ENCODE measurements at regions not wholly inside any gene's neighbourhood (a gene's known extent, or its start where the extent isn't known, plus 50 kb on each side); places are given as distances from the start of the nearest gene placed in this dataset.

DNA sequence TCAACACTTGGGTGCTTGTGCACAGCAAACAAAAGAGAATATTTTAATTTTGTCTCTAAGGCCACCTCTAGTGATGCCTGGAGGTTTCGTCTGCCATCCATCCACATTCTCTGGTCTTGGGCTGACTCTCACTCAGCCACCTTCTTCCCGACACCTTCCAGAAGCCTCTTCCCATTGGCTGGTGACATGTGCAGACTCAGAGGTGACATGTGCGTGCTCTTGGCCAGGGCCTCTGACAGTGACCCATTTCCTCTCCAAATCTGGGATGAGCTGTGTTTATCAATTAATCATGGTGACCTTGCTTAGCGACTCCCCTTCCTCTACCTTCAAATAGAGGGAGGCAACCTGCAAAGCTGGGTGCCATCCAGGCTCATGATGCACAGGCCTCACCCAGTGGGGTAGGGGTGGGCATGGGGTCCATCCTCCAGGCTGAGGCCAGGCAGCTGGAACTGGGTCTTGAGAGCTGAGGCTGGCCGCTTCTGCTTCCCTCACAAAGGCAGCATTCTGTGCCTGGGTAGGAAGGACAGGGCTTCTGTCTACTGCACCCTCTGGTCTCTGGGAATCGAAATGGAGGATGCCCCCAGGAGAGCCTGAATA lies 91.8 kb downstream of the DHCR7 start:
- DNase-seq, result no peak

DNA sequence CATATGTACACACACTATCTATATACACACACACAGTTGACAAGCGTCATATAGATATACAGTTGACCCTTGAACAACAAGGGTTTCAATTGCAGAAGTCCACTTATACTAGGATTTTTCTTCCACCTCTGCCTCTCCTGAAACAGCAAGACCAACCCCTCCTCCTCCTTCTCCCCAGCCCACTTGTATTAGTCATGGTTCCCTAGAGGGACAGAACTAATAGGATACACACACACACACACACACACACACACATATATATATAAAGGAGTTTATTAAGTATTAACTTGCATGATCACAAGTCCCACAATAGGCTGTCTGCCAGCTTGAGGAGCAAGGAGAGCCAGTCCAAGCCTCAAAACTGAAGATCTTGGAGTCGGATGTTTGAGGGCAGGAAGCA lies 92.9 kb downstream of the DHCR7 start:
- no peak for DNase-seq

- DNase-seq, result no peak
Measured at GRCh38 chr11:71354394-71355105, 93.6 kb downstream of the DHCR7 start.

GRCh38 chr11:71352748-71353147 lies 95.4 kb downstream of the DHCR7 start:
- no peak for DNase-seq

GRCh38 chr11:71352226-71352625 lies 96.0 kb downstream of the DHCR7 start:
- DNase-seq, result no peak

DNA sequence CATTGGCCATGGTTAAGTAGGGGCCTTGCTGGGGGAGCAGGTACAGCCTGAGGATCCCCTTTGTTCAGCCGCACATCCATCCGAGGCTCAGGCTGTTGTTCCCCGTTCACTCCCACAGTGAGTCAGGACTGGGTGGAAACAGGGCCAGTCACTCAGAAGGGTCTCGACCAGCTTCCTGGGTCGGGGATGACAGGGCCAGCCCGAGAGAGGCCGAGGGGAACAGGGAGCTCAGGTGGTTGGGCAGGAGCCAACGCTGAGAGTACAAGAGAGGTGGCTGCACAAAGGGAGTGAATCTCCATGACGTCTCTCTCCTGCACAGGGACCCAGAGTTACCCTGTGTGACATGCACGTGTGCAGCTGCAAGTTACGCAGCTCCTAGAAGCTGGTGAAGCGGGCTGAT lies 97.2 kb upstream of the SHANK2 start:
- DNase-seq, result no peak

GRCh38 chr11:71343828-71344400 lies 91.5 kb upstream of the SHANK2 start:
- DNase-seq, result no peak

- peak; percentile 61 for DNase-seq
Measured at GRCh38 chr11:71342951-71343827, 90.8 kb upstream of the SHANK2 start.

DNA sequence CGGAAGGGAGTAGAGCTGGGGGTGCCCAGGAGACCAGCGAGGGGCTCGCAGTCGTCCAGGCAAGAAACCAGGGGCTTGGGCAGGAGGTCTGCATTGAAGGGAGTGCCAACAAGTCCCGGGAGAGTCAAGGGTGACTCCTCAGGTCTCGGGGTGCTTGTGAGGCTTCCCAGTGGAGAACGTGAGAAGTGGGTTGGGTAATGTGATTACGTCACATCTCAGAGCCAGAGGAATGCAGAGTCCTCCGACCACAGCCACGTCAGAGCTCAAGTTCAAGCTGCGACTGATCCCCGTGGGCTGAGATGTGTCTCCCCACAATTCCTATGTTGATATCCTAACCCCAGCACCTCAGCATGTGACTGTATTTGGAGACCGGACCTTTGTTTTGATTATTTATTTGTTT lies 89.7 kb upstream of the SHANK2 start:
- no peak for DNase-seq

GRCh38 chr11:71341596-71341995 lies 89.2 kb upstream of the SHANK2 start:
- no peak for DNase-seq

DNA sequence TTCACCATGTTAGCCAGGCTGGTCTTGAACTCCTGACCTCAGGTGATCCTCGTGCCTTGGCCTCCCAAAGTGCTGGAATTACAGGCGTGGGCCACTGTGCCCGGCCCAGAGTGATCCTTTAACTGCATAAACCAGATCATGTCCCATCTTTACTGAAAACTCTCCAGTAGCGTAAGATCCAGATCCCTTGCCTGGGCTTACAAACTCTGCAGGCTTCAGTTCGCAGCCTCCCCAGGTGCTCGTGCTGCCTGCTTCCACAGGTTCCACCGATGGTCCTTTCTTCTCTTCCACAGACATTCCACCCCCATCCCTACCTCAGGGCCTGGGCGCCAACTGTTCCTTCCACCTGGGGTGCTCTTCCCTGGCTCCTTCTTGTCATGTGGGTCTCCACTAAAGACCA lies 88.8 kb upstream of the SHANK2 start:
- no peak for DNase-seq

DNA sequence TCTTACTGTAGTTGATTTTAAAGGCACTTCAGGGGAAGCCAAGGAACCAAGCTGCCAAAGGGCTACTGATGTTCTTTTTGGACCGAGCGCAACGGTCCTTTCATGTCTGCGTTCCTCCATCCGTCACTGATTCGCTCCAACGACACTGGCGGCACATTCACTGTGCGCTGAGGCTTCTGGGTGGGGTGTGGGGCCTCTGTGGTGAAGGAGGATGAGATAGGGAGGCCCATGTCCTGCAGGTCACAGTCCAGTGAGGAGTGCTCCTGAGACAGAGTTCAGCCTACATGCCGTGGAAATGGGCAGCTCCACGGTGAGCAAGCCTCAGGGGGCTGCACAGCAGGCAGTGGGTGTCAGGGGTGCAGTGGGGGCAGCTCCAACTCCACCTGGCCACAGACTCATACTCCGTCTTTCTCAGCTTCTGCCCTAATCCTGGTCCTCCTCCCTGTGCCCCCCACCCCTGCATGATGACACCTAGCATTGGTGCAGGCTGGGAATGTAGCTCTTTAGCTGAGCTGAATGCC lies 87.8 kb upstream of the SHANK2 start:
- DNase-seq, result no peak

- DNase-seq, result no peak
Measured at GRCh38 chr11:71339396-71339881, 87.1 kb upstream of the SHANK2 start.

- no peak for DNase-seq
Measured at GRCh38 chr11:71338801-71339395, 86.5 kb upstream of the SHANK2 start.

- DNase-seq, result no peak
Measured at GRCh38 chr11:71336996-71337754, 84.8 kb upstream of the SHANK2 start.

DNA sequence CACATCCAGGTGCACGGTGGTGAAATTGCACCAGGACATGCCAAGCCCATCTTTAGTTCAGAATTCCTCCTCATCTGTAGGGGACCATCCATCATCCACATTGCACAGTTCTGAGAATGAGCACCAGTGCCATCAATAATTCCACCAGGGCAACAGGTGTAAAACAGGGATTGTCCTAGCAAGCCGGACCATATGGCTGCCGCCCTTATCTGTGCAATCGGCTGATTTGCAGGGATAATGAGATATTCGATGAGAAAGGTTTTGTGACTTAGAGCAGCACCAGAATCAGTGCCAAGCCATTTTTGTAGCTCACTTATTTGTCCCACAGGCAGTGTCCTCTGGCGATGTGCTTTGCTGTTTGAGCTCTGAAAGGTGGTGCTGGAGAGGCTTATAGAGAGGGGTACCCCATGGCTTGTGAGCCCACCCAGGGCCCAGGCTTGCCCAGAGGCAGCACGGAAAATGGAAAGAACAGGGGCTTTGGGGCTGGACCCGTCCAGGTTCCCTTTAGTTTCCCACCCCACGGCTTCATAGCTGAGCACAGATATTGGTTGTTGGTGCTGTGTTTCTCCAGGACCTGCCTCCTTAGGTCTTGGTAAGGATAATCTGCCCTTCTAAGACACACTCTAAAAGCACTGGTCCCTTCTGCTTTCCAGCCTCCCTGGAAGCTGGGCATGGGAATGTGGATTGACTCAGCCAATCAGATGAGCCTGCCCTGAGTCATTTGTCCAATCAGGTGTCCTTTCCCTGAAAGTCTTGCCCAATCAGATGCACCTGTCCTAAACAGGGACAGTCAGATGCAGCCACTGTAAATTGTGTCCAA lies 84.0 kb upstream of the SHANK2 start:
- DNase-seq, result no peak

DNA sequence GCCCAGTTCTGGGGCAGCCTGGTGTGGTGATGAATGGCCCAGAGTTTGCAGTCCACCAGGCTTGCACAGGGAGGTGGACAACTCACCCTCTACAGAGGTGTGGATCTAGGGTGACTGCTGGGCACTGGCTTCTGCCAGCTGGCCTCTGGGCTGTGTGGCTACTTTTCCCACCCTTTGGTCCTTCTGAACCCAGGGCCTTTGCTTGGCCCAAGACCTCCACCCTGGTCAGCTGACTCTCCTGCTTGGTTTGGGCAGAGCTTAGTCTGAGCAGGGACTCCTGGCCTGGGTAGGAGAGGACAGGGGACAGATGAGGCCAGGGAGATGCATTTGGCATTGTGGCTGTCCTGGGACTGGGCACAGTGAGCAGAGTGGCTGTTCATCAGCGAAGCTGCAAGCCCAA lies 83.0 kb upstream of the SHANK2 start:
- no peak for DNase-seq

- no peak for DNase-seq
Measured at GRCh38 chr11:71334191-71334590, 81.8 kb upstream of the SHANK2 start.

DNA sequence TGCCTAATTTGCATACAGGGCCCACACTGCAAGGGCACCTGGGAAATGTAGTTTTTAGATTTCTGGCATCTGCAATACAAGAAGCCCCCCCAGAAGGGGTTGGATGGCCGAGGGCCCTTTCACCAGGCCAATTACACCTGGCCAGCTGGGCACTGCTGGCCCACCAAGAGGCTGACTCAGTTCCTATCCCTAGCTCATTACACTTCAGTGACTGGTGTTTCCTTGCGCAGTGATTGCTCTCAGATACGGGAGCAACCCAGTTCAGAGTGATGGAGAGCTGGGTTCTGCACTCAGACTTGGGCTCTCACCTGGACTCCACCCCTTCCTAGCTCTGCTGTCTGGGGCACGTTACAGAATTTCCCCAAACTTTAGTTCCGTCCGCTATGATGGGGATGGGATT lies 81.1 kb upstream of the SHANK2 start:
- no peak for DNase-seq

DNA sequence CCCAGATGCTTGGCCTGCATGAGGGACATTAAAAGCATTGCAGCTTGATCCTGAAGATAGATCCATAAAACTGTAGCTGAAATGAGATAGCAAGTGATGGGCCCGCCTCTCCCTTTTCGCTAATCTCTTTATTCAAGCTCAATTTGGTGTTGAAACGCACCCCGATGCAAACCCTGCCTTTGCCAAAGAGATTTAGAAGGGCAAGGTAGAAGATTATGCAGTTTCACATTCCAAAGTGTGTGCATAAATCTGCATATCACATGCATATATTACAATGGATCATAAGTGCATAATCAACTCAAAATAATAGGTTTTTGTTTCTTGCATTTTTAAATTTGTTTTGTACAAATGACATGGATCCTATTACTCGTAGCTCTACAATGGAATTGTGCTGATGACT lies 80.1 kb upstream of the SHANK2 start:
- DNase-seq, result no peak

GRCh38 chr11:71332046-71332445 lies 79.7 kb upstream of the SHANK2 start:
- DNase-seq, result no peak

Data from NCI-H510A treated with DMSO at 0.1 percent for 48 hours (cell line).